ENCODE measurements at regions not wholly inside any gene's neighbourhood (a gene's known extent, or its start where the extent isn't known, plus 50 kb on each side); places are given as distances from the start of the nearest gene placed in this dataset.
"Not testable (repeated sequence)": the region's sequence is repeated elsewhere in the genome, so short reads cannot be mapped to it uniquely, and the experiment has no call there.

DNA sequence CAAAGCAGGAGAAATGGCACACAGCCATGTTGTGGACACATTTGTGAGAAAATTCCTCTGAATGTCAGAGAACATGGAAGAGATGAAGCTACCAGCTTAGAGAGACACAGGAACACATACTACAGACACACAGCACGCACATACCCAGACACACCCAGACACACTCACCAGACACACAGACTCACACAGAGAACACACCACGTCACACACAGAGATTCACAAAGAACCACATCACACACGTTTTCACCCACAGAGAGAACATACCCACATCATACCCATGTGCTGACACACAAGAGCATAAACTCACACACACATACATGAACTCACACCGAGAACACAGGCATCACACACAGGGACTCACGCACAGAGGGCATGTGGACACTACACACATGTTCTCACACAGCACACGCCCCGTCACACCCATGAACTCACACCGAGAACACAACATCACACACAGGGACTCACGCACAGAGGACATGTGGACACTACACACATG lies 124.9 kb downstream of the METRNL start:
- DNase-seq: no peak

GRCh38 chr17:83204736-83205386 lies 125.5 kb downstream of the METRNL start:
- DNase-seq: not testable (repeated sequence)

DNA sequence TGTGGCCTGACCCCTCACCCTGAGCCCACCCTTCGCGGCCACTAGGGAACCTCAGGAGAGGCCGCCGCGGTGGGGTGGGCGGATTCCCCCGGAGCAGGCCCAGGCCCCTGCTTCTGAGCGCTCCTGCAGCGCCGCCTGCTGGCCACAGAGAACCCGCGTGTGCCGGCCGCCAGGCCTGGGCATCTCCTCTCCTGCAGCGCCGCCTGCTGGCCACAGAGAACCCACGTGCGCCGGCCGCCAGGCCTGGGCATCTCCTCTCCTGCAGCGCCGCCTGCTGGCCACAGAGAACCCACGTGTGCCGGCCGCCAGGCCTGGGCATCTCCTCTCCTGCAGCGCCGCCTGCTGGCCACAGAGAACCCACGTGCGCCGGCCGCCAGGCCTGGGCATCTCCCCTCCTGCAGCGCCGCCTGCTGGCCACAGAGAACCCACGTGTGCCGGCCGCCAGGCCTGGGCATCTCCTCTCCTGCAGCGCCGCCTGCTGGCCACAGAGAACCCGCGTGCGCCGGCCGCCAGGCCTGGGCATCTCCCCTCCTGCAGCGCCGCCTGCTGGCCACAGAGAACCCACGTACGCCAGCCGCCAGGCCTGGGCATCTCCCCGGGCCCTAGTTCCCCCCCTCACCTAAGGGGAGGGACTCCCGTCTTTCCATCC lies 126.1 kb downstream of the METRNL start:
- peak; percentile 26 for DNase-seq

GRCh38 chr17:83206036-83206394 lies 126.6 kb downstream of the METRNL start:
- not testable (repeated sequence) for DNase-seq

- DNase-seq: not testable (repeated sequence)
Measured at GRCh38 chr17:83206819-83207588, 127.6 kb downstream of the METRNL start.

DNA sequence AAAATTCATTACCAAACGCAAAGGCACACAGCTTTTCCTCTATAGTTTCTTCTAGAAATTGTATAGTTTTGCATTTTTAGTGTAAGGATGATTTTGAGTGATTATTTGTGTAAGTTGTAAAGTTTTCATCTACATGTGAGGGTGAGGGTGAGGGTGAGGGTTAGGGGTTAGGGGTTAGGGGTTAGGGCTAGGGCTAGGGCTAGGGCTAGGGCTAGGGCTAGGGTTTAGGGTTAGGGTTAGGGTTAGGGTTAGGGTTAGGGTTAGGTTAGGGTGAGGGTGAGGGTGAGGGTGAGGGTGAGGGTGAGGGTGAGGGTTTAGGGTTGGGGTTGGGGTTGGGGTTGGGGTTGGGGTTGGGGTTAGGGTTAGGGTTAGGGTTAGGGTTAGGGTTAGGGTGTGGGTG lies 167.6 kb downstream of the METRNL start:
- not testable (repeated sequence) for DNase-seq

All from activated gamma-delta T cell treated with Interleukin-2 at 50 U/mL for 16 hours (primary cell).